H1 (cell line): ENCODE measurements at regions not wholly inside any gene's neighbourhood (a gene's known extent, or its start where the extent isn't known, plus 50 kb on each side); places are given as distances from the start of the nearest gene placed in this dataset.

Source experiments
- CTCF ChIA-PET: fragments of 300-600 bp; sonication (Branson Sonifier 250); formaldehyde crosslinking; loops from one replicate; lab custom pipeline; 2021; ENCODE audit not compliant: partially characterized antibody; lab: Charles Lee
- POLR2A ChIA-PET: fragments of 300-600 bp; sonication (Branson Sonifier 250); formaldehyde crosslinking; loops from one replicate; lab custom pipeline; 2021; ENCODE audit warnings: inconsistent platforms; ENCODE audit not compliant: partially characterized antibody; lab: Charles Lee
- DNase-seq, 2 experiments: peaks; one replicate each; pipeline versions ENCODE4 v3.0.0 to v3.0.0-alpha.2; 2010 to 2022; ENCODE audit warnings: low spot score in 2 of 2, low read depth in 1 of 2, mixed read lengths in 1 of 2
- FAIRE-seq: peaks from 2 replicates; lab custom pipeline; 2011; peaks lifted over from hg19 to GRCh38; lab: Jason Lieb, UNC
- H2AFZ ChIP-seq: 2 replicates; pipeline ENCODE4 v1.8.1; 2012; ENCODE audit warnings: low read length, inconsistent platforms
- H2AK5ac ChIP-seq: 2 replicates; pipeline ENCODE4 v1.6.1; 2013; ENCODE audit warnings: low read depth, low read length
- H2BK120ac ChIP-seq: replicated peaks from 2 replicates; pipeline ENCODE3; 2013; ENCODE audit warnings: low read depth, low read length, inconsistent platforms
- H2BK12ac ChIP-seq: 2 replicates; pipeline ENCODE4 v1.6.1; 2013; ENCODE audit warnings: low read depth, low read length
- H2BK15ac ChIP-seq: 2 replicates; pipeline ENCODE4 v1.6.1; 2013; ENCODE audit warnings: low read length
- H2BK20ac ChIP-seq: 2 replicates; pipeline ENCODE4 v1.6.1; 2013; ENCODE audit warnings: low read length
- H2BK5ac ChIP-seq: 2 replicates; pipeline ENCODE4 v1.6.1; 2013; ENCODE audit warnings: low read depth, low read length
- H3K14ac ChIP-seq: 2 replicates; pipeline ENCODE4 v1.6.1; 2013; ENCODE audit warnings: inconsistent platforms; ENCODE audit not compliant: insufficient read length
- H3K18ac ChIP-seq: 2 replicates; pipeline ENCODE4 v1.6.1; 2013; ENCODE audit warnings: low read length; ENCODE audit errors: extremely low read depth
- H3K23ac ChIP-seq: 2 replicates; pipeline ENCODE4 v1.6.1; 2013; ENCODE audit warnings: inconsistent platforms; ENCODE audit not compliant: insufficient read length
- H3K23me2 ChIP-seq: 2 replicates; pipeline ENCODE4 v1.6.1; 2013; ENCODE audit warnings: low read depth, low read length
- H3K27ac ChIP-seq: 2 replicates; pipeline ENCODE4 v1.6.1; 2011; ENCODE audit warnings: low read depth, low read length, inconsistent platforms
- H3K27me3 ChIP-seq, 4 experiments: replicated peaks in 1 of 4; 1 replicate in 1 of 4; 2 replicates in 3 of 4; pipeline versions ENCODE4 v1.6.1 to v1.8.1; 2011 to 2013; ENCODE audit warnings: low read length in 3 of 4, mild to moderate bottlenecking in 3 of 4, inconsistent platforms in 2 of 4, mixed read lengths in 2 of 4, moderate library complexity in 1 of 4; ENCODE audit not compliant: control insufficient read depth in 3 of 4, insufficient read depth in 3 of 4; ENCODE audit errors: extremely low read depth in 1 of 4
- H3K36me3 ChIP-seq, 4 experiments: 2 replicates each; pipeline versions ENCODE4 v1.6.1 to v1.8.1; 2011 to 2013; ENCODE audit warnings: mild to moderate bottlenecking in 4 of 4, low read length in 3 of 4, moderate library complexity in 2 of 4, control low read depth in 1 of 4, inconsistent platforms in 1 of 4; ENCODE audit not compliant: insufficient read depth in 4 of 4, control insufficient read depth in 2 of 4
- H3K4ac ChIP-seq: replicated peaks from 2 replicates; pipeline ENCODE3; 2013; ENCODE audit warnings: low read length, low read depth, mixed read lengths, inconsistent platforms; ENCODE audit not compliant: insufficient read length
- H3K4me1 ChIP-seq, 4 experiments: replicated peaks in 1 of 4; 1 replicate in 1 of 4; 2 replicates in 3 of 4; pipeline versions ENCODE4 v1.6.1 to v1.8.1; 2011 to 2013; ENCODE audit warnings: low read length in 3 of 4, inconsistent platforms in 2 of 4, mixed read lengths in 1 of 4; ENCODE audit not compliant: insufficient read depth in 4 of 4, control insufficient read depth in 3 of 4
- H3K4me2 ChIP-seq, 2 experiments: 2 replicates each; pipeline versions ENCODE4 v1.6.1 to v1.8.1; 2011 to 2013; ENCODE audit warnings: low read depth in 2 of 2, low read length in 2 of 2, control low read depth in 1 of 2, inconsistent platforms in 1 of 2, mild to moderate bottlenecking in 1 of 2; ENCODE audit not compliant: insufficient read depth in 1 of 2
- H3K4me3 ChIP-seq, 4 experiments: fragments of 200-600, 300-600 bp in 1 of 4; sonication (generic), shearing (Covaris generic), sonication (Bioruptor Twin) in 1 of 4; 2 replicates each; pipeline versions ENCODE4 v1.5.1 to v1.8.1; 2011 to 2016; ENCODE audit warnings: low read length in 4 of 4, low read depth in 3 of 4, control low read depth in 2 of 4, inconsistent platforms in 2 of 4, mild to moderate bottlenecking in 2 of 4, mixed read lengths in 1 of 4, moderate library complexity in 1 of 4; ENCODE audit not compliant: insufficient read depth in 2 of 4; ENCODE audit errors: extremely low read depth in 1 of 4
- H3K56ac ChIP-seq: replicated peaks from 2 replicates; pipeline ENCODE3; 2013; ENCODE audit warnings: low read depth, mild to moderate bottlenecking, mixed read lengths, low read length, inconsistent platforms; ENCODE audit not compliant: insufficient read length
- H3K79me1 ChIP-seq: 2 replicates; pipeline ENCODE4 v1.6.1; 2013; ENCODE audit warnings: low read depth, low read length, control low read depth
- H3K79me2 ChIP-seq, 2 experiments: 2 replicates each; pipeline versions ENCODE4 v1.6.1 to v1.8.1; 2012 to 2013; ENCODE audit warnings: low read length in 2 of 2, mild to moderate bottlenecking in 2 of 2, inconsistent platforms in 1 of 2; ENCODE audit not compliant: insufficient read depth in 2 of 2, control insufficient read depth in 1 of 2
- H3K9ac ChIP-seq, 4 experiments: replicated peaks in 1 of 4; 1 replicate in 1 of 4; 2 replicates in 3 of 4; pipeline versions ENCODE4 v1.6.1 to v1.8.1; 2011 to 2013; ENCODE audit warnings: low read depth in 3 of 4, low read length in 3 of 4, control low read depth in 2 of 4, mild to moderate bottlenecking in 2 of 4, moderate library complexity in 2 of 4, inconsistent platforms in 1 of 4; ENCODE audit errors: extremely low read depth in 1 of 4
- H3K9me3 ChIP-seq, 2 experiments: 2 replicates each; pipeline versions ENCODE4 v1.6.1 to v1.8.1; 2012 to 2013; ENCODE audit warnings: mild to moderate bottlenecking in 2 of 2, moderate library complexity in 2 of 2, control low read depth in 1 of 2, inconsistent platforms in 1 of 2, low read depth in 1 of 2, low read length in 1 of 2, mixed read lengths in 1 of 2; ENCODE audit not compliant: insufficient read depth in 2 of 2
- H4K20me1 ChIP-seq, 2 experiments: replicated peaks in 1 of 2; 2 replicates each; pipeline versions ENCODE3 to v1.8.1; 2011 to 2013; ENCODE audit warnings: inconsistent platforms in 2 of 2, low read length in 2 of 2, mild to moderate bottlenecking in 1 of 2; ENCODE audit not compliant: insufficient read depth in 2 of 2, control insufficient read depth in 1 of 2
- H4K5ac ChIP-seq: 2 replicates; pipeline ENCODE4 v1.6.1; 2013; ENCODE audit warnings: low read length, low read depth, mixed read lengths, inconsistent platforms; ENCODE audit not compliant: insufficient read length
- H4K8ac ChIP-seq: 2 replicates; pipeline ENCODE4 v1.8.0; 2013; ENCODE audit warnings: mild to moderate bottlenecking, moderate library complexity, low read length, inconsistent platforms; ENCODE audit not compliant: insufficient read depth; ENCODE audit errors: extremely low read depth
- H4K91ac ChIP-seq: replicated peaks from 2 replicates; pipeline ENCODE3; 2013; ENCODE audit warnings: low read length, mixed read lengths, inconsistent platforms; ENCODE audit not compliant: insufficient read length
- WGBS, 2 experiments: shearing (Covaris generic) in 1 of 2; methylation state at CpG; one replicate each; pipeline versions ENCODE4 v1.1.6 to v1.1.7; 2013 to 2015; ENCODE audit warnings: low lambda C conversion rate in 2 of 2, mixed read lengths in 2 of 2, inconsistent platforms in 1 of 2, low coverage in 1 of 2, missing lambda C conversion rate in 1 of 2; ENCODE audit not compliant: insufficient replicate concordance in 2 of 2, insufficient coverage in 1 of 2, insufficient read length in 1 of 2; ENCODE audit errors: extremely low coverage in 1 of 2, missing lambda C conversion rate in 1 of 2; 5-methylcytosine and 5-hydroxymethylcytosine counted together
- TF ChIP-seq, protein P1 (sequence below): IDR thresholded peaks from 2 replicates; pipeline ENCODE4 v1.6.1; 2012; ENCODE audit warnings: inconsistent platforms
- TF ChIP-seq, protein P2 (sequence below): IDR thresholded peaks from 2 replicates; pipeline ENCODE4 v1.6.1; 2011; ENCODE audit warnings: low read length, improper control_type of control experiment

DNA sequence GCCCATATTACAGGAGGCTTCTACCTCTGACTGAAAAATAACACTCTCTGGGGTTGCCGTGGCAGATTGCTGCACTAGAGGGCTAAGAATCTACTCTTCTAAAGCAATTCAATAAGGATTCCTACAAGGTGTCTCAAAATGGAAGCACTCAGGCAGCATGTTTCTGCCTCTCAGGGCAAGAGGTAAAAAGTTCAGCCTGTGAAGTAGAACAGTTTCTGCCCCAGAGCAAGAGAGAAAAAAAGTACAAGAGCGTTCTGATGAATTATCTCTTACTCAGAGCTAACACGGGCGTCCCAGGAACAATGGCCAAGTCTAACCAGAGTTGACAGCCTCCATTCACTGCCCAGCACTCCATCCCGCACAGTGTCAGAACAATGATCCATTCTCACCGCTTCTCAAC is 71.3 kb upstream of the TES start:
- Histone ChIP-seq H3K79me2 (no peaks in the 10 kb centered on the region), H3K27ac (no peak overlapping the region), H3K9ac (no peak overlapping the region), H3K4me1 (no peaks in the 10 kb centered on the region), H2BK15ac (no peak overlapping the region), H2AK5ac (no peak overlapping the region), H3K27me3 (no peaks in the 10 kb centered on the region), H4K91ac (no peak overlapping the region), H3K9me3 (no peaks in the 10 kb centered on the region), H3K79me1 (no peaks in the 10 kb centered on the region), H2BK20ac (no peak overlapping the region), H2AFZ (0 out of 2 replicates have a peak overlapping the region, but pooled peaks have one; percentile 6), H3K4me2 (no peak overlapping the region), H2BK120ac (no peak overlapping the region), H2BK12ac (no peak overlapping the region), H3K23me2 (no peaks in the 10 kb centered on the region), H2BK5ac (no peak overlapping the region), H4K8ac (no peak overlapping the region), H3K18ac (no peak overlapping the region), H3K14ac (no peak overlapping the region), H3K23ac (no peak overlapping the region), H3K4ac (no peak overlapping the region), H3K56ac (no peak overlapping the region), H4K5ac (no peak overlapping the region), H3K4me3 (no peak overlapping the region), H4K20me1 (no peaks in the 10 kb centered on the region), H3K36me3 (no peaks in the 10 kb centered on the region)
- POLR2A ChIA-PET = no interaction called here
- FAIRE-seq (no peak), DNase-seq (no peak)
- TF ChIP-seq, protein P1, sequence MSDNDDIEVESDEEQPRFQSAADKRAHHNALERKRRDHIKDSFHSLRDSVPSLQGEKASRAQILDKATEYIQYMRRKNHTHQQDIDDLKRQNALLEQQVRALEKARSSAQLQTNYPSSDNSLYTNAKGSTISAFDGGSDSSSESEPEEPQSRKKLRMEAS = no peak
- TF ChIP-seq, protein P2, sequence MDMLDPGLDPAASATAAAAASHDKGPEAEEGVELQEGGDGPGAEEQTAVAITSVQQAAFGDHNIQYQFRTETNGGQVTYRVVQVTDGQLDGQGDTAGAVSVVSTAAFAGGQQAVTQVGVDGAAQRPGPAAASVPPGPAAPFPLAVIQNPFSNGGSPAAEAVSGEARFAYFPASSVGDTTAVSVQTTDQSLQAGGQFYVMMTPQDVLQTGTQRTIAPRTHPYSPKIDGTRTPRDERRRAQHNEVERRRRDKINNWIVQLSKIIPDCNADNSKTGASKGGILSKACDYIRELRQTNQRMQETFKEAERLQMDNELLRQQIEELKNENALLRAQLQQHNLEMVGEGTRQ = no peak
- CTCF ChIA-PET = interaction anchor here (0.6 to 3.0 kb wide), 28 partner anchors 10 to 911 kb away, joined by 3 to 20 read pairs (median 4); no protein-coding TSS in a partner anchor
- WGBS, 2 experiments = 94% methylated on average over 6 of the region's 6 CpGs; no CpG with 5 or more reads in 1 of the 2 experiments
